ENCODE measurements at regions not wholly inside any gene's neighbourhood (a gene's known extent, or its start where the extent isn't known, plus 50 kb on each side); places are given as distances from the start of the nearest gene placed in this dataset.
A peak's percentile ranks its signal among the peaks of the same experiment; 100 is the strongest.

- peak; percentile 91 for FAIRE-seq
These were observed 238.9 kb upstream of the PRMT6 start for GRCh38 chr1:106817575-106817974.

GRCh38 chr1:106831511-106831910 lies 225.0 kb upstream of the PRMT6 start:
- no peak for FAIRE-seq

- FAIRE-seq: no peak
These were observed 219.8 kb upstream of the PRMT6 start for GRCh38 chr1:106836708-106837107.

GRCh38 chr1:106843518-106843917 lies 213.0 kb upstream of the PRMT6 start:
- no peak for FAIRE-seq

GRCh38 chr1:106846656-106847055 lies 209.8 kb upstream of the PRMT6 start:
- no peak for FAIRE-seq

- no peak for FAIRE-seq
These were observed 195.4 kb upstream of the PRMT6 start for GRCh38 chr1:106861110-106861509.

- FAIRE-seq: no peak
These were observed 187.6 kb upstream of the PRMT6 start for GRCh38 chr1:106868828-106869227.

GRCh38 chr1:106875622-106876021 lies 180.9 kb upstream of the PRMT6 start:
- no peak for FAIRE-seq

GRCh38 chr1:106876384-106876783 lies 180.1 kb upstream of the PRMT6 start:
- no peak for FAIRE-seq

- FAIRE-seq: no peak
These were observed 176.9 kb upstream of the PRMT6 start for GRCh38 chr1:106879538-106879937.

- FAIRE-seq: no peak
These were observed 176.2 kb upstream of the PRMT6 start for GRCh38 chr1:106880226-106880625.

GRCh38 chr1:106883208-106883607 lies 173.3 kb upstream of the PRMT6 start:
- no peak for FAIRE-seq

GRCh38 chr1:106889059-106889458 lies 167.4 kb upstream of the PRMT6 start:
- FAIRE-seq: no peak

- FAIRE-seq: no peak
These were observed 166.9 kb upstream of the PRMT6 start for GRCh38 chr1:106889583-106889982.

GRCh38 chr1:106897976-106898375 lies 158.5 kb upstream of the PRMT6 start:
- no peak for FAIRE-seq

- FAIRE-seq: no peak
These were observed 156.8 kb upstream of the PRMT6 start for GRCh38 chr1:106899644-106900043.

- FAIRE-seq: no peak
These were observed 148.7 kb upstream of the PRMT6 start for GRCh38 chr1:106907795-106908194.

- no peak for FAIRE-seq
These were observed 147.8 kb upstream of the PRMT6 start for GRCh38 chr1:106908689-106909088.

GRCh38 chr1:106910798-106911197 lies 145.7 kb upstream of the PRMT6 start:
- no peak for FAIRE-seq

- FAIRE-seq: no peak
These were observed 144.3 kb upstream of the PRMT6 start for GRCh38 chr1:106912131-106912530.

- FAIRE-seq: no peak
These were observed 135.3 kb upstream of the PRMT6 start for GRCh38 chr1:106921186-106921585.

GRCh38 chr1:106924360-106924759 lies 132.1 kb upstream of the PRMT6 start:
- FAIRE-seq: no peak

GRCh38 chr1:106925750-106926149 lies 130.7 kb upstream of the PRMT6 start:
- FAIRE-seq: no peak

- no peak for FAIRE-seq
These were observed 129.5 kb upstream of the PRMT6 start for GRCh38 chr1:106926803-106927582.

GRCh38 chr1:106937104-106937503 lies 119.4 kb upstream of the PRMT6 start:
- no peak for FAIRE-seq
